ENCODE measurements at regions not wholly inside any gene's neighbourhood (a gene's known extent, or its start where the extent isn't known, plus 50 kb on each side); places are given as distances from the start of the nearest gene placed in this dataset.

GRCh38 chr14:26685401-26685800 is 87.6 kb upstream of the NOVA1 start:
- ChIA-PET POLR2A (no interaction called here), CTCF (no interaction called here)
- no peaks in the 10 kb centered on the region for H3K9me3 ChIP-seq (ENCODE audit: control insufficient read depth, insufficient read depth, low read depth, low read length)
- intact Hi-C loops (cut with micrococcal nuclease; ENCODE audit: unreplicated experiment) = no loop called here
- TF ChIP-seq POLR2AphosphoS5 (IDR thresholded peaks at IDR 0.05; ENCODE audit: low read depth, low read length) = no peak
- TF ChIP-seq CTCF (IDR thresholded peaks at IDR 0.05) = no peak
- TF ChIP-seq TCF7L2 (IDR thresholded peaks at IDR 0.05; ENCODE audit: low read depth, low read length) = no peak
- TF ChIP-seq SIN3A (IDR thresholded peaks at IDR 0.05; ENCODE audit: borderline replicate concordance, insufficient read depth, low read depth, low read length) = no peak
- H3K27me3 ChIP-seq (ENCODE audit: control insufficient read depth, insufficient read depth, low read length) = no peaks in the 10 kb centered on the region
- H3K4me3 ChIP-seq (ENCODE audit: low read depth in 2 of 2, low read length in 2 of 2) = no peak overlapping the region
- no TSS peak for BruUV-seq (replicated peaks)
- in situ Hi-C loops (cut with HindIII; ENCODE audit: low pct_unique_long_range_greater_than_20kb, low sequenced_read_pairs) = no loop called here
- H3K27ac ChIP-seq (ENCODE audit: low read length) = no peak overlapping the region
- DNase-seq (ENCODE audit: low read depth, low spot score) = no peak
- ATAC-seq = no peak
- H3K4me1 ChIP-seq (ENCODE audit: control insufficient read depth, insufficient read depth, low read length) = no peaks in the 10 kb centered on the region
- no peaks in the 10 kb centered on the region for H3K36me3 ChIP-seq (ENCODE audit: control insufficient read depth, insufficient read depth, low read length)

GRCh38 chr14:26687301-26687837 is 89.5 kb upstream of the NOVA1 start:
- TF ChIP-seq TCF7L2 (IDR thresholded peaks at IDR 0.05; ENCODE audit: low read depth, low read length) = no peak
- TF ChIP-seq SIN3A (IDR thresholded peaks at IDR 0.05; ENCODE audit: borderline replicate concordance, insufficient read depth, low read depth, low read length) = no peak
- no peak for TF ChIP-seq POLR2AphosphoS5 (IDR thresholded peaks at IDR 0.05; ENCODE audit: low read depth, low read length)
- TF ChIP-seq REST (IDR thresholded peaks at IDR 0.05; ENCODE audit: insufficient read depth in 1 of 2, low read depth in 2 of 2, low read length in 1 of 2) = no peak
- TF ChIP-seq CTCF (IDR thresholded peaks at IDR 0.05) = no peak
- POLR2A ChIA-PET = no interaction called here
- no peak overlapping the region for H3K27ac ChIP-seq (ENCODE audit: low read length)
- no TSS peak for BruUV-seq (replicated peaks)
- intact Hi-C loops (cut with micrococcal nuclease; ENCODE audit: unreplicated experiment) (no loop called here), in situ Hi-C loops (cut with HindIII; ENCODE audit: low pct_unique_long_range_greater_than_20kb, low sequenced_read_pairs) (no loop called here)
- no peaks in the 10 kb centered on the region for H3K27me3 ChIP-seq (ENCODE audit: control insufficient read depth, insufficient read depth, low read length)
- H3K4me3 ChIP-seq (ENCODE audit: low read depth in 2 of 2, low read length in 2 of 2) = no peak overlapping the region
- no peaks in the 10 kb centered on the region for H3K36me3 ChIP-seq (ENCODE audit: control insufficient read depth, insufficient read depth, low read length)
- no peaks in the 10 kb centered on the region for H3K4me1 ChIP-seq (ENCODE audit: control insufficient read depth, insufficient read depth, low read length)
- no peaks in the 10 kb centered on the region for H3K9me3 ChIP-seq (ENCODE audit: control insufficient read depth, insufficient read depth, low read depth, low read length)
- DNase-seq (ENCODE audit: low read depth, low spot score) = no peak
- no peak for ATAC-seq
- CTCF ChIA-PET = no interaction called here
